ENCODE measurements at regions not wholly inside any gene's neighbourhood (a gene's known extent, or its start where the extent isn't known, plus 50 kb on each side); places are given as distances from the start of the nearest gene placed in this dataset.

- Histone ChIP-seq H3K4me3 (ENCODE audit: low read depth in 1 of 5, low read length in 5 of 5) (no peak overlapping the region), H3K36me3 (ENCODE audit: control insufficient read depth in 5 of 5, insufficient read depth in 5 of 5, low read length in 5 of 5) (no peaks in the 10 kb centered on the region), H3K9me3 (ENCODE audit: control insufficient read depth in 5 of 5, low read length in 5 of 5) (no peaks in the 10 kb centered on the region), H3K4me1 (ENCODE audit: control insufficient read depth in 5 of 5, insufficient read depth in 5 of 5, low read length in 5 of 5) (peaks cover 0 to 3% (median 0%) of the 10 kb centered on the region in 5 donors), H3K9ac (ENCODE audit: low read length in 5 of 5) (no peak overlapping the region), H3K27me3 (ENCODE audit: control insufficient read depth in 5 of 5, insufficient read depth in 4 of 5, low read length in 5 of 5) (no peaks in the 10 kb centered on the region), H3K27ac (ENCODE audit: low read depth, low read length) (no peak overlapping the region)
Measured at GRCh38 chr11:92653454-92653853, 316.0 kb upstream of the MTNR1B start.

- Histone ChIP-seq H3K27me3 (ENCODE audit: control insufficient read depth in 5 of 5, insufficient read depth in 4 of 5, low read length in 5 of 5) (no peaks in the 10 kb centered on the region), H3K27ac (ENCODE audit: low read depth, low read length) (no peak overlapping the region), H3K9ac (ENCODE audit: low read length in 5 of 5) (no peak overlapping the region), H3K36me3 (ENCODE audit: control insufficient read depth in 5 of 5, insufficient read depth in 5 of 5, low read length in 5 of 5) (no peaks in the 10 kb centered on the region), H3K9me3 (ENCODE audit: control insufficient read depth in 5 of 5, low read length in 5 of 5) (no peaks in the 10 kb centered on the region), H3K4me3 (ENCODE audit: low read depth in 1 of 5, low read length in 5 of 5) (no peak overlapping the region), H3K4me1 (ENCODE audit: control insufficient read depth in 5 of 5, insufficient read depth in 5 of 5, low read length in 5 of 5) (peaks cover 0 to 5% (median 0%) of the 10 kb centered on the region in 5 donors)
Measured at GRCh38 chr11:92656783-92657182, 312.7 kb upstream of the MTNR1B start.

GRCh38 chr11:92657226-92657625 lies 312.2 kb upstream of the MTNR1B start:
- no peak overlapping the region for H3K4me3 ChIP-seq (ENCODE audit: low read depth in 1 of 5, low read length in 5 of 5)
- H3K27ac ChIP-seq (ENCODE audit: low read depth, low read length), result no peak overlapping the region
- no peaks in the 10 kb centered on the region for H3K36me3 ChIP-seq (ENCODE audit: control insufficient read depth in 5 of 5, insufficient read depth in 5 of 5, low read length in 5 of 5)
- H3K9ac ChIP-seq (ENCODE audit: low read length in 5 of 5), result no peak overlapping the region
- no peaks in the 10 kb centered on the region for H3K27me3 ChIP-seq (ENCODE audit: control insufficient read depth in 5 of 5, insufficient read depth in 4 of 5, low read length in 5 of 5)
- no peaks in the 10 kb centered on the region for H3K9me3 ChIP-seq (ENCODE audit: control insufficient read depth in 5 of 5, low read length in 5 of 5)
- H3K4me1 ChIP-seq (ENCODE audit: control insufficient read depth in 5 of 5, insufficient read depth in 5 of 5, low read length in 5 of 5), result peaks cover 0 to 5% (median under 1%) of the 10 kb centered on the region in 5 donors

GRCh38 chr11:92658733-92659132 lies 310.7 kb upstream of the MTNR1B start:
- H3K4me3 ChIP-seq (ENCODE audit: low read depth in 1 of 5, low read length in 5 of 5), result no peak overlapping the region
- H3K27me3 ChIP-seq (ENCODE audit: control insufficient read depth in 5 of 5, insufficient read depth in 4 of 5, low read length in 5 of 5), result no peaks in the 10 kb centered on the region
- H3K36me3 ChIP-seq (ENCODE audit: control insufficient read depth in 5 of 5, insufficient read depth in 5 of 5, low read length in 5 of 5), result no peaks in the 10 kb centered on the region
- no peaks in the 10 kb centered on the region for H3K9me3 ChIP-seq (ENCODE audit: control insufficient read depth in 5 of 5, low read length in 5 of 5)
- peaks cover 0 to 13% (median 8%) of the 10 kb centered on the region in 5 donors for H3K4me1 ChIP-seq (ENCODE audit: control insufficient read depth in 5 of 5, insufficient read depth in 5 of 5, low read length in 5 of 5)
- H3K27ac ChIP-seq (ENCODE audit: low read depth, low read length), result no peak overlapping the region
- H3K9ac ChIP-seq (ENCODE audit: low read length in 5 of 5), result no peak overlapping the region

GRCh38 chr11:92659793-92660192 lies 309.7 kb upstream of the MTNR1B start:
- H3K4me1 ChIP-seq (ENCODE audit: control insufficient read depth in 5 of 5, insufficient read depth in 5 of 5, low read length in 5 of 5), result peaks cover 0 to 13% (median 8%) of the 10 kb centered on the region in 5 donors
- H3K9me3 ChIP-seq (ENCODE audit: control insufficient read depth in 5 of 5, low read length in 5 of 5), result no peaks in the 10 kb centered on the region
- H3K36me3 ChIP-seq (ENCODE audit: control insufficient read depth in 5 of 5, insufficient read depth in 5 of 5, low read length in 5 of 5), result no peaks in the 10 kb centered on the region
- H3K4me3 ChIP-seq (ENCODE audit: low read depth in 1 of 5, low read length in 5 of 5), result no peak overlapping the region
- H3K27ac ChIP-seq (ENCODE audit: low read depth, low read length), result no peak overlapping the region
- H3K27me3 ChIP-seq (ENCODE audit: control insufficient read depth in 5 of 5, insufficient read depth in 4 of 5, low read length in 5 of 5), result no peaks in the 10 kb centered on the region
- H3K9ac ChIP-seq (ENCODE audit: low read length in 5 of 5), result no peak overlapping the region

GRCh38 chr11:92662601-92663360 lies 306.7 kb upstream of the MTNR1B start:
- H3K9me3 ChIP-seq (ENCODE audit: control insufficient read depth in 5 of 5, low read length in 5 of 5), result peaks cover 0 to 3% (median 0%) of the 10 kb centered on the region in 5 donors
- H3K36me3 ChIP-seq (ENCODE audit: control insufficient read depth in 5 of 5, insufficient read depth in 5 of 5, low read length in 5 of 5), result no peaks in the 10 kb centered on the region
- H3K9ac ChIP-seq (ENCODE audit: low read length in 5 of 5), result no peak overlapping the region
- H3K4me3 ChIP-seq (ENCODE audit: low read depth in 1 of 5, low read length in 5 of 5), result no peak overlapping the region
- H3K27me3 ChIP-seq (ENCODE audit: control insufficient read depth in 5 of 5, insufficient read depth in 4 of 5, low read length in 5 of 5), result no peaks in the 10 kb centered on the region
- peak overlapping the region; percentile 27 for H3K27ac ChIP-seq (ENCODE audit: low read depth, low read length)
- H3K4me1 ChIP-seq (ENCODE audit: control insufficient read depth in 5 of 5, insufficient read depth in 5 of 5, low read length in 5 of 5), result peaks cover 0 to 13% (median 8%) of the 10 kb centered on the region in 5 donors

- Histone ChIP-seq H3K36me3 (ENCODE audit: control insufficient read depth in 5 of 5, insufficient read depth in 5 of 5, low read length in 5 of 5) (no peaks in the 10 kb centered on the region), H3K4me1 (ENCODE audit: control insufficient read depth in 5 of 5, insufficient read depth in 5 of 5, low read length in 5 of 5) (peaks cover 0 to 13% (median 6%) of the 10 kb centered on the region in 5 donors), H3K27me3 (ENCODE audit: control insufficient read depth in 5 of 5, insufficient read depth in 4 of 5, low read length in 5 of 5) (no peaks in the 10 kb centered on the region), H3K9me3 (ENCODE audit: control insufficient read depth in 5 of 5, low read length in 5 of 5) (peaks cover 0 to 3% (median 0%) of the 10 kb centered on the region in 5 donors), H3K27ac (ENCODE audit: low read depth, low read length) (no peak overlapping the region), H3K4me3 (ENCODE audit: low read depth in 1 of 5, low read length in 5 of 5) (no peak overlapping the region), H3K9ac (ENCODE audit: low read length in 5 of 5) (no peak overlapping the region)
Measured at GRCh38 chr11:92663539-92663938, 305.9 kb upstream of the MTNR1B start.

GRCh38 chr11:92667486-92668152 lies 301.8 kb upstream of the MTNR1B start:
- H3K9me3 ChIP-seq (ENCODE audit: control insufficient read depth in 5 of 5, low read length in 5 of 5), result peaks cover 0 to 3% (median 0%) of the 10 kb centered on the region in 5 donors
- no peaks in the 10 kb centered on the region for H3K27me3 ChIP-seq (ENCODE audit: control insufficient read depth in 5 of 5, insufficient read depth in 4 of 5, low read length in 5 of 5)
- no peak overlapping the region for H3K27ac ChIP-seq (ENCODE audit: low read depth, low read length)
- H3K4me1 ChIP-seq (ENCODE audit: control insufficient read depth in 5 of 5, insufficient read depth in 5 of 5, low read length in 5 of 5), result peaks cover 0 to 7% (median 4%) of the 10 kb centered on the region in 5 donors
- H3K9ac ChIP-seq (ENCODE audit: low read length in 5 of 5), result no peak overlapping the region
- no peaks in the 10 kb centered on the region for H3K36me3 ChIP-seq (ENCODE audit: control insufficient read depth in 5 of 5, insufficient read depth in 5 of 5, low read length in 5 of 5)
- no peak overlapping the region for H3K4me3 ChIP-seq (ENCODE audit: low read depth in 1 of 5, low read length in 5 of 5)

GRCh38 chr11:92670308-92670890 lies 299.1 kb upstream of the MTNR1B start:
- Histone ChIP-seq H3K9me3 (ENCODE audit: control insufficient read depth in 5 of 5, low read length in 5 of 5) (peaks cover 0 to 3% (median 0%) of the 10 kb centered on the region in 5 donors), H3K9ac (ENCODE audit: low read length in 5 of 5) (no peak overlapping the region), H3K4me3 (ENCODE audit: low read depth in 1 of 5, low read length in 5 of 5) (no peak overlapping the region), H3K27ac (ENCODE audit: low read depth, low read length) (no peak overlapping the region), H3K4me1 (ENCODE audit: control insufficient read depth in 5 of 5, insufficient read depth in 5 of 5, low read length in 5 of 5) (no peaks in the 10 kb centered on the region), H3K27me3 (ENCODE audit: control insufficient read depth in 5 of 5, insufficient read depth in 4 of 5, low read length in 5 of 5) (no peaks in the 10 kb centered on the region), H3K36me3 (ENCODE audit: control insufficient read depth in 5 of 5, insufficient read depth in 5 of 5, low read length in 5 of 5) (no peaks in the 10 kb centered on the region)

- Histone ChIP-seq H3K36me3 (ENCODE audit: control insufficient read depth in 5 of 5, insufficient read depth in 5 of 5, low read length in 5 of 5) (no peaks in the 10 kb centered on the region), H3K9ac (ENCODE audit: low read length in 5 of 5) (no peak overlapping the region), H3K4me3 (ENCODE audit: low read depth in 1 of 5, low read length in 5 of 5) (no peak overlapping the region), H3K27ac (ENCODE audit: low read depth, low read length) (no peak overlapping the region), H3K27me3 (ENCODE audit: control insufficient read depth in 5 of 5, insufficient read depth in 4 of 5, low read length in 5 of 5) (no peaks in the 10 kb centered on the region), H3K9me3 (ENCODE audit: control insufficient read depth in 5 of 5, low read length in 5 of 5) (peaks cover 0 to 3% (median 0%) of the 10 kb centered on the region in 5 donors), H3K4me1 (ENCODE audit: control insufficient read depth in 5 of 5, insufficient read depth in 5 of 5, low read length in 5 of 5) (no peaks in the 10 kb centered on the region)
Measured at GRCh38 chr11:92671081-92671480, 298.4 kb upstream of the MTNR1B start.
